Endothelial cell of umbilical vein (primary cell): ENCODE measurements at regions not wholly inside any gene's neighbourhood (a gene's known extent, or its start where the extent isn't known, plus 50 kb on each side); places are given as distances from the start of the nearest gene placed in this dataset.

ENCODE experiments used
- BruUV-seq: library from RNA; stranded (reverse); fragments of 400-500 nt; replicated peaks from 2 replicates; lab custom pipeline; 2021; lab: Mats Ljungman, UMichigan
- CTCF ChIA-PET: fragments of 300-600, 350-600 bp; sonication (Branson Sonifier 250); formaldehyde crosslinking; loops from one replicate; lab custom pipeline; 2021; ENCODE audit warnings: antibody characterized with exemption, inconsistent platforms; lab: Charles Lee
- POLR2A ChIA-PET: fragments of 300-600, 350-600 bp; sonication (Branson Sonifier 250); formaldehyde crosslinking; loops from one replicate; lab custom pipeline; 2021; ENCODE audit warnings: antibody characterized with exemption, inconsistent platforms; lab: Charles Lee
- DNase-seq: peaks from one replicate; pipeline ENCODE4 v3.0.0-alpha.2; 2011; ENCODE audit warnings: low read depth, low spot score
- FAIRE-seq: peaks from 2 replicates; lab custom pipeline; 2011; peaks lifted over from hg19 to GRCh38; lab: Jason Lieb, UNC
- H2AFZ ChIP-seq: 2 replicates; pipeline ENCODE4 v1.6.0; 2012; ENCODE audit warnings: low read depth, low read length, control low read depth, inconsistent platforms
- H3K27ac ChIP-seq: 2 replicates; pipeline ENCODE4 v1.5.1; 2011; ENCODE audit warnings: low read depth, mild to moderate bottlenecking, control low read depth, low read length, moderate library complexity; ENCODE audit not compliant: insufficient read depth
- H3K27me3 ChIP-seq, 2 experiments: 2 replicates each; pipeline versions ENCODE4 v1.6.0 to v1.6.1; 2011; ENCODE audit warnings: low read length in 2 of 2, mixed read lengths in 1 of 2; ENCODE audit not compliant: control insufficient read depth in 2 of 2, insufficient read depth in 2 of 2
- H3K36me3 ChIP-seq, 2 experiments: 2 replicates in 1 of 2; 3 replicates in 1 of 2; pipeline ENCODE4 v1.5.1; 2011; ENCODE audit warnings: low read length in 2 of 2, mild to moderate bottlenecking in 1 of 2, moderate library complexity in 1 of 2; ENCODE audit not compliant: control insufficient read depth in 2 of 2, insufficient read depth in 2 of 2; ENCODE audit errors: extremely low read depth in 1 of 2
- H3K4me1 ChIP-seq: 3 replicates; pipeline ENCODE4 v1.5.1; 2011; ENCODE audit warnings: mild to moderate bottlenecking, low read length; ENCODE audit not compliant: control insufficient read depth, insufficient read depth; ENCODE audit errors: extremely low read depth
- H3K4me2 ChIP-seq: 2 replicates; pipeline ENCODE4 v1.6.1; 2011; ENCODE audit warnings: low read length, control low read depth, mixed read lengths; ENCODE audit not compliant: insufficient read depth
- H3K4me3 ChIP-seq, 3 experiments: fragments of 200-600 bp in 1 of 3; sonication (generic), shearing (Covaris generic) in 1 of 3; replicated peaks in 1 of 3; 2 replicates each; pipeline ENCODE4 v1.5.1; 2011 to 2016; ENCODE audit warnings: control low read depth in 3 of 3, low read length in 3 of 3, mild to moderate bottlenecking in 2 of 3, inconsistent platforms in 1 of 3, low read depth in 1 of 3, moderate library complexity in 1 of 3; ENCODE audit not compliant: insufficient read depth in 1 of 3
- H3K79me2 ChIP-seq: 2 replicates; pipeline ENCODE4 v1.6.0; 2012; ENCODE audit warnings: low read length, inconsistent platforms; ENCODE audit not compliant: control insufficient read depth, insufficient read depth
- H3K9ac ChIP-seq: replicated peaks from 2 replicates; pipeline ENCODE3; 2011; ENCODE audit warnings: low read length, control low read depth; ENCODE audit not compliant: insufficient read depth; ENCODE audit errors: extremely low read depth
- H3K9me1 ChIP-seq: replicated peaks from 3 replicates; pipeline ENCODE4 v1.6.0; 2011; ENCODE audit warnings: mild to moderate bottlenecking, low read length; ENCODE audit not compliant: control insufficient read depth, insufficient read depth; ENCODE audit errors: extremely low read depth
- H3K9me3 ChIP-seq: replicated peaks from 2 replicates; pipeline ENCODE4 v1.5.1; 2012; ENCODE audit warnings: low read length, inconsistent platforms; ENCODE audit not compliant: control insufficient read depth, insufficient read depth
- H4K20me1 ChIP-seq: replicated peaks from 2 replicates; pipeline ENCODE3; 2011; ENCODE audit warnings: mild to moderate bottlenecking, low read length; ENCODE audit not compliant: control insufficient read depth, insufficient read depth; ENCODE audit errors: extremely low read depth
- EZH2 ChIP-seq: IDR thresholded peaks from 2 replicates; pipeline ENCODE4 v1.6.1; 2012; ENCODE audit warnings: borderline replicate concordance, low read depth, mild to moderate bottlenecking, moderate library complexity, low read length, inconsistent platforms; ENCODE audit not compliant: severe bottlenecking
- FOS ChIP-seq: IDR thresholded peaks from 2 replicates; pipeline ENCODE4 v1.6.1; 2011; ENCODE audit warnings: mild to moderate bottlenecking, low read length, moderate library complexity, borderline replicate concordance; ENCODE audit not compliant: insufficient read depth
- GATA2 ChIP-seq: IDR thresholded peaks from 2 replicates; pipeline ENCODE4 v1.7.0; 2011; ENCODE audit warnings: low read depth, mild to moderate bottlenecking, moderate library complexity, mixed read lengths, low read length; ENCODE audit not compliant: insufficient read length, insufficient read depth
- JUN ChIP-seq: IDR thresholded peaks from 2 replicates; pipeline ENCODE4 v1.6.1; 2011; ENCODE audit warnings: borderline replicate concordance, low read depth; ENCODE audit not compliant: insufficient read length, insufficient read depth
- MAX ChIP-seq: IDR thresholded peaks from 2 replicates; pipeline ENCODE4 v1.6.1; 2011; ENCODE audit not compliant: insufficient read depth, insufficient read length
- MYC ChIP-seq: IDR thresholded peaks from one replicate; pipeline ENCODE4 v1.6.1; 2011; ENCODE audit warnings: mild to moderate bottlenecking, low read depth, low read length
- POLR2A ChIP-seq: IDR thresholded peaks from 2 replicates; pipeline ENCODE4 v1.6.1; 2012; ENCODE audit warnings: low read depth, mild to moderate bottlenecking, control low read depth, low read length
- POLR2AphosphoS5 ChIP-seq: IDR thresholded peaks from 2 replicates; pipeline ENCODE4 v1.6.1; 2012; ENCODE audit warnings: low read depth, mild to moderate bottlenecking, control low read depth, low read length, moderate library complexity; ENCODE audit not compliant: insufficient read depth
- dilution Hi-C: fragments of 300-500 bp; cut with MboI; formaldehyde crosslinking; loops from one replicate; pipeline ENCODE4 v1.15.0; 2019; ENCODE audit warnings: low sequenced_read_pairs; ENCODE audit not compliant: extremely low pct_ligation_motif_present
- intact Hi-C: fragments of 100-400 bp; cut with micrococcal nuclease; formaldehyde crosslinking; loops from one replicate; pipeline ENCODE4 v1.10.0; 2022
- TF ChIP-seq, protein P1 (sequence below), 2 donors: IDR thresholded peaks; 1 replicate in 1 of 2; 2 replicates in 1 of 2; pipeline ENCODE4 v1.5.1; 2011; ENCODE audit warnings: low read length in 2 of 2, mild to moderate bottlenecking in 2 of 2, moderate library complexity in 2 of 2, control low read depth in 1 of 2, inconsistent platforms in 1 of 2, low read depth in 1 of 2; ENCODE audit not compliant: insufficient read depth in 1 of 2; ENCODE audit errors: extremely low read depth in 1 of 2

GRCh38 chr7:40966693-40967092 lies 736.2 kb downstream of the INHBA start:
- DNase-seq (no peak), FAIRE-seq (no peak)
- BruUV-seq = no TSS peak
- no peaks in the 10 kb centered on the region for H4K20me1 ChIP-seq
- no peaks in the 10 kb centered on the region for H3K9me1 ChIP-seq
- H3K4me3 ChIP-seq = no peak overlapping the region
- H2AFZ ChIP-seq = no peak overlapping the region
- H3K36me3 ChIP-seq = no peaks in the 10 kb centered on the region
- dilution Hi-C loops = no loop called here
- no peaks in the 10 kb centered on the region for H3K79me2 ChIP-seq
- intact Hi-C loops = no loop called here
- H3K4me2 ChIP-seq = no peak overlapping the region
- H3K9ac ChIP-seq = no peak overlapping the region
- no peaks in the 10 kb centered on the region for H3K9me3 ChIP-seq
- no peak overlapping the region for H3K27ac ChIP-seq
- H3K4me1 ChIP-seq = no peaks in the 10 kb centered on the region
- no peaks in the 10 kb centered on the region for H3K27me3 ChIP-seq
- TF ChIP-seq EZH2 (no peak), POLR2A (no peak), FOS (no peak), GATA2 (no peak), JUN (no peak), POLR2AphosphoS5 (no peak), MAX (no peak), MYC (no peak)
- TF ChIP-seq, protein P1, sequence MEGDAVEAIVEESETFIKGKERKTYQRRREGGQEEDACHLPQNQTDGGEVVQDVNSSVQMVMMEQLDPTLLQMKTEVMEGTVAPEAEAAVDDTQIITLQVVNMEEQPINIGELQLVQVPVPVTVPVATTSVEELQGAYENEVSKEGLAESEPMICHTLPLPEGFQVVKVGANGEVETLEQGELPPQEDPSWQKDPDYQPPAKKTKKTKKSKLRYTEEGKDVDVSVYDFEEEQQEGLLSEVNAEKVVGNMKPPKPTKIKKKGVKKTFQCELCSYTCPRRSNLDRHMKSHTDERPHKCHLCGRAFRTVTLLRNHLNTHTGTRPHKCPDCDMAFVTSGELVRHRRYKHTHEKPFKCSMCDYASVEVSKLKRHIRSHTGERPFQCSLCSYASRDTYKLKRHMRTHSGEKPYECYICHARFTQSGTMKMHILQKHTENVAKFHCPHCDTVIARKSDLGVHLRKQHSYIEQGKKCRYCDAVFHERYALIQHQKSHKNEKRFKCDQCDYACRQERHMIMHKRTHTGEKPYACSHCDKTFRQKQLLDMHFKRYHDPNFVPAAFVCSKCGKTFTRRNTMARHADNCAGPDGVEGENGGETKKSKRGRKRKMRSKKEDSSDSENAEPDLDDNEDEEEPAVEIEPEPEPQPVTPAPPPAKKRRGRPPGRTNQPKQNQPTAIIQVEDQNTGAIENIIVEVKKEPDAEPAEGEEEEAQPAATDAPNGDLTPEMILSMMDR (IDR thresholded peaks at IDR 0.05; ENCODE audit: extremely low read depth in 1 of 2, insufficient read depth in 1 of 2, low read depth in 1 of 2, low read length in 2 of 2) = no peak
- ChIA-PET POLR2A (no interaction called here), CTCF (interaction anchor here (0.8 kb wide), 1 partner anchor 734 kb away, joined by 3 read pairs; no protein-coding TSS in a partner anchor)
